Colonic mucosa (tissue), 4 donors: ENCODE measurements at regions not wholly inside any gene's neighbourhood (a gene's known extent, or its start where the extent isn't known, plus 50 kb on each side); places are given as distances from the start of the nearest gene placed in this dataset.

Experiments used
- DNase-seq: peaks from one replicate; pipeline ENCODE4 v3.0.0-alpha.2; 2020
- H3K27ac ChIP-seq: fragments of 200-600 bp; one replicate; pipeline ENCODE4 v1.8.0; 2021
- H3K27me3 ChIP-seq: fragments of 200-600 bp; one replicate; pipeline ENCODE4 v1.8.0; 2021
- H3K36me3 ChIP-seq: fragments of 200-600 bp; one replicate; pipeline ENCODE4 v1.8.0; 2021
- H3K4me1 ChIP-seq: fragments of 200-600 bp; one replicate; pipeline ENCODE4 v1.8.0; 2021; ENCODE audit warnings: mild to moderate bottlenecking
- H3K4me3 ChIP-seq: fragments of 200-600 bp; one replicate; pipeline ENCODE4 v1.8.0; 2021
- H3K9ac ChIP-seq, 2 donors: one replicate each; pipeline ENCODE4 v1.7.0; 2013; ENCODE audit warnings: control low read depth in 2 of 2, low read depth in 2 of 2, low read length in 2 of 2
- H3K9me3 ChIP-seq: fragments of 200-600 bp; one replicate; pipeline ENCODE4 v1.8.0; 2021
- CTCF ChIP-seq: fragments of 200-600 bp; IDR thresholded peaks from one replicate; pipeline ENCODE4 v1.8.0; 2022; ENCODE audit warnings: antibody characterized with exemption, mild to moderate bottlenecking
- intact Hi-C: fragments of 100-400 bp; cut with DNase I; formaldehyde crosslinking; loops from one replicate; pipeline ENCODE4 v1.14.1; 2022
- donor health status: healthy.
- donor health status: DM: no; HTN: no; CAD: no.
- donor health status: DM: no; HTN: no; CAD: no.

GRCh38 chr4:186946682-186947294 is 223.1 kb upstream of the FAT1 start:
- Histone ChIP-seq H3K4me3 (no peak overlapping the region), H3K36me3 (no peaks in the 10 kb centered on the region), H3K4me1 (peaks cover 16% of the 10 kb centered on the region), H3K9me3 (no peaks in the 10 kb centered on the region), H3K27me3 (no peaks in the 10 kb centered on the region), H3K9ac (peak overlapping the region in 1 of 2 donors; percentile 31), H3K27ac (no peak overlapping the region)
- intact Hi-C loops, result no loop called here
- DNase-seq, result peak; percentile 75
- peak; percentile 53 for TF ChIP-seq CTCF

DNA sequence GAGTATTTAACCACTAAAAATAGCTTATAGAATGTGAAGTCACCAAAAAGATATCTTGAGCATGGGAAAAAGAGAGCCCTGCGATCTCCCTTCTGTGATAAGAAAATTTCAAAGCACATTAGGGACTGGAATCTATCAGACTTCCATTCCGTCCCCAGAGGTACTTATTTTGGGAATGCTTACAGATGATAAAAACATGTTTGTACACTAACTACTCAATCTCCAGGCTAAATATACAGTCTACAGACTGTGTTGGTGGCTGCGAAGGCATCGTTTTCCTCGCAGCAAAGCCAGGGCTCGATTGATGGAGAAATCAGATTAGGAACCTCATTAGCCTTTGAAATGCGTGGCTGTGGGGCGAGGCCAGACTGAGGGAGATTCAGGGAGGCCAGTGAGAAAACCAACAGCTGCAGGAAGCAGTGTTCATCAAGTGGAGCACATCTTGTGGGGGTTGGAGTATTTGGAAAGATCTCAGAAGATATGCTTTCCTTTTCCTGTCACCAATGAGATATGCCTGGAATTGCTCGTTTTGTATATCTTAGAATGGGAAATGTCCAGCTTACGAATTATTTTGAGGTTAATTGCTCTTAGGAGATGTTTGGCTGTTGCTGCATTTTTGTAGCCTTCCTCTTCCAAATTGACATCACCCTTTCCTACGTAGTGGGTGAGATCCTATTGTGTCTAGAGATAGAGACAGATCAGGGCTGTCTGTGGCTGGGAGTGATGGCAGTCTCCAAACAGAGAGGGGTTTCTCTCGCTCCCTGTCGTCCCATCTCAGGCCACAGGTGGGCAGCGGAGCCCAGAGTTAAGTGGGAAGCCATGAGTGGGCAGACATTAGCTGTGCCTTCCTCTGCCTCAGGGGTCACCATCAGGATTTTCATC is 224.9 kb upstream of the FAT1 start:
- Histone ChIP-seq H3K27ac (no peak overlapping the region), H3K36me3 (no peaks in the 10 kb centered on the region), H3K4me3 (no peak overlapping the region), H3K4me1 (peaks cover 8% of the 10 kb centered on the region), H3K9ac (no peak overlapping the region), H3K9me3 (no peaks in the 10 kb centered on the region), H3K27me3 (no peaks in the 10 kb centered on the region)
- DNase-seq, result no peak
- intact Hi-C loops, result no loop called here
- no peak for TF ChIP-seq CTCF

DNA sequence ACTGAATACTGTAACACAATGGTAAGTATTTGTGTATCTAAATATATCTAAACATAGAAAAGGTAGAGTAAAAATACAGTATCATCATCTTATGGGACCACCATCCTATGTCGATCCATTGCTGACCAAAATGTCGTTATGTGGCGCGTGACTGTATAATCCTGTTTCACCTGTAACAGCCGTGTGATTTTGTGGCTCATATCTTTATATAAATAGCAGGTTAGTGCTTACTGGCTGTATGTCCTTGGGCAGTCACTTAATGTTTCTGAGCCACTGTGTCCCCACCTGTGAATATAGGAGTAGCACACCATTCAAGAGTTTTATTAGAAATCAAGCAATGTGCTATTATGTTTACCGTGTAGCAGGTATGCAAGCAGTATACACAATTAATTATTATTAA is 226.2 kb upstream of the FAT1 start:
- no peak overlapping the region for H3K9ac ChIP-seq
- DNase-seq, result no peak
- H3K4me1 ChIP-seq, result peaks cover 4% of the 10 kb centered on the region
- no peaks in the 10 kb centered on the region for H3K27me3 ChIP-seq
- H3K9me3 ChIP-seq, result no peaks in the 10 kb centered on the region
- TF ChIP-seq CTCF, result no peak
- intact Hi-C loops, result no loop called here
- H3K4me3 ChIP-seq, result no peak overlapping the region
- H3K36me3 ChIP-seq, result no peaks in the 10 kb centered on the region
- no peak overlapping the region for H3K27ac ChIP-seq

DNA sequence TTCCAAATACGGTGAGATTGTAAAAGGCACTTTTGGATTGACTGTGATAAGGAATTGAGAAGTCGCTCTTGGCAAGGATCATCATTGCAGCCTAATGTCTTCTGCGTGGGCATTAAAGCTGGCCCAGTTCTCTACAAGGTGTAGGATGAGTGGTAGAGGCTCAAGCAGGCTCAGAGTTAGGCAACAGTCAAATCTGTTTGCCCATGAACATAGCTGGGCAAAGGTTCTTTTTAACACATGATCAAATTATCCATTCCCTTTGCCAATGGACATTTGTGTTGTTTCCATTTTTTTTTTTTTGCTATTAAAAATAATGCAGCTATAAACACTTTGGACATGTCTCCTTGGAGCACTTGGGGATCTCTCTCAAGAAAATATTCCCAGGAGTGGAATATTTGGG is 229.1 kb upstream of the FAT1 start:
- Histone ChIP-seq H3K9me3 (no peaks in the 10 kb centered on the region), H3K4me3 (no peak overlapping the region), H3K27ac (no peak overlapping the region), H3K27me3 (no peaks in the 10 kb centered on the region), H3K9ac (no peak overlapping the region), H3K36me3 (no peaks in the 10 kb centered on the region), H3K4me1 (no peaks in the 10 kb centered on the region)
- intact Hi-C loops, result no loop called here
- no peak for TF ChIP-seq CTCF
- DNase-seq, result no peak

DNA sequence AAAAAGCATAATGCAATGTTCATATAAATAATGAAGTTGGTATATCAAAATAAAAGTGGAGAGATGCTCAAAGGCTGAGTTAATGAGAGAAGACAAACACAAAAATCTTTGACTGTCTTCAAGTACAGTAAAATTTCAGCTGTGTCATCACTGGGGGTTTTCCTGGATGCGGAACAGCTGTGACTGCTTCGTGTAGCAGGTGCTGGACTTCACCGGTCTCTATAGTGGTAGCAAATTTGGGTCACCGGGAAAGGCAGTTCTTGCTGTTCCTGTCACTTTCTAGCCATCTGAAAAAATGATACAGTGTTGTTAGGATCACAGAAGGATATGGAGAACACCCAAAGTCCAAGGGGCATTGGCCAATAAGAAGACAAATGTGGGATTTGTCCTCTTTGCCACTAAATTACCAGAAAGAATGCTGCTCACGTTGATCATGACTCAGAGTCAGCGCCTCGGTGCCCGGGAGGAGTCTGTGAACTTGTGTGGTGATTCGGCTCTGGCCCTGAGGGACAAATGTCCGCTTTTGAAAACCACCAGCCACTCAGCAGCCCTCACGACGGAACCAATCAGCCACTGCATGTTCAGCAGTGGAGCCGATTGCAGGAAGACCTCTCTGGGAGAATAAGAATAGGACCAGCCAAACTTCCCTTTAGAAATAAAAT is 230.1 kb upstream of the FAT1 start:
- no peaks in the 10 kb centered on the region for H3K4me1 ChIP-seq
- no peak for TF ChIP-seq CTCF
- DNase-seq, result no peak
- H3K27me3 ChIP-seq, result no peaks in the 10 kb centered on the region
- no peaks in the 10 kb centered on the region for H3K9me3 ChIP-seq
- H3K9ac ChIP-seq, result no peak overlapping the region
- intact Hi-C loops, result no loop called here
- H3K36me3 ChIP-seq, result no peaks in the 10 kb centered on the region
- no peak overlapping the region for H3K4me3 ChIP-seq
- no peak overlapping the region for H3K27ac ChIP-seq
